Thoracic aorta (tissue), 2 donors: ENCODE measurements at regions not wholly inside any gene's neighbourhood (a gene's known extent, or its start where the extent isn't known, plus 50 kb on each side); places are given as distances from the start of the nearest gene placed in this dataset.

Experiments used
- ATAC-seq: fragments of 150-250 bp; one replicate; pipeline ENCODE4 v1.8.0; 2017; ENCODE audit warnings: low read depth; ENCODE audit not compliant: insufficient number of reproducible peaks, low FRiP score
- DNase-seq: peaks from one replicate; pipeline ENCODE4 v3.0.0-alpha.2; 2020; ENCODE audit warnings: low spot score
- H3K27ac ChIP-seq, 2 donors: fragments of 200-600 bp; sonication (generic); 1 replicate in 1 of 2; 2 replicates in 1 of 2; pipeline ENCODE4 v1.5.1; 2016; ENCODE audit warnings: mild to moderate bottlenecking in 2 of 2, moderate library complexity in 2 of 2
- H3K27me3 ChIP-seq: fragments of 200-600 bp; sonication (generic); replicated peaks from 2 replicates; pipeline ENCODE4 v1.6.0; 2016; ENCODE audit warnings: mild to moderate bottlenecking; ENCODE audit not compliant: insufficient read depth
- H3K36me3 ChIP-seq: fragments of 200-600 bp; sonication (generic); one replicate; pipeline ENCODE4 v1.5.1; 2016
- H3K4me1 ChIP-seq, 2 donors: fragments of 200-600 bp; sonication (generic); 1 replicate in 1 of 2; 2 replicates in 1 of 2; pipeline versions ENCODE4 v1.5.1 to v1.6.0; 2016; ENCODE audit warnings: low read depth in 2 of 2, mild to moderate bottlenecking in 1 of 2; ENCODE audit not compliant: control insufficient read depth in 1 of 2
- H3K4me3 ChIP-seq: fragments of 200-600 bp; sonication (generic); 2 replicates; pipeline ENCODE4 v1.5.1; 2016; ENCODE audit warnings: mild to moderate bottlenecking
- H3K9me3 ChIP-seq: fragments of 200-600 bp; sonication (generic); 2 replicates; pipeline ENCODE4 v1.5.1; 2016
- TF ChIP-seq, protein P1 (sequence below): fragments of 200-600 bp; sonication (generic); IDR thresholded peaks from one replicate; pipeline ENCODE4 v1.5.1; 2019; ENCODE audit warnings: antibody characterized with exemption

DNA sequence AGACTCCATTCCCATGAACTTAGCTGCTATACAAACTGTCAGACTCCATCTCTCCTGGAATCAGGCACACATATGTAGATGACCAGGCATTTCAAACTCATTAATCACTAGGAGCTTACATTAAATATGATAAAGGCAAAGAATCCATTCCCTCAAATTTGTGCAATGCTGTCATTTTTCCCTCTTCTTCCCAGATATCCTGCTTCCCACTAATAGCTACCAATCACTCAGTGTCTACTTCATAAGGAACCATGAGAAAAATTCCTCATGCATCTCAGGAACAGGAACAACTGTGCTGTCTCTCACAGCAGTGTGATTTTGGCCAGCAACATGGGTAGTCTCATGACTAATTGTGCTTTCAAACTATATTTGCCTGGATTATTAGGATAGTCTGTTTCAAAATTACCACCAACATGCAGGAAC is 133.9 kb downstream of the DKK1 start:
- Histone ChIP-seq H3K4me3 (no peak overlapping the region), H3K27ac (no peak overlapping the region), H3K36me3 (no peaks in the 10 kb centered on the region), H3K27me3 (no peaks in the 10 kb centered on the region), H3K9me3 (no peaks in the 10 kb centered on the region), H3K4me1 (peaks cover 11 to 13% of the 10 kb centered on the region in 2 donors)
- TF ChIP-seq, protein P1, sequence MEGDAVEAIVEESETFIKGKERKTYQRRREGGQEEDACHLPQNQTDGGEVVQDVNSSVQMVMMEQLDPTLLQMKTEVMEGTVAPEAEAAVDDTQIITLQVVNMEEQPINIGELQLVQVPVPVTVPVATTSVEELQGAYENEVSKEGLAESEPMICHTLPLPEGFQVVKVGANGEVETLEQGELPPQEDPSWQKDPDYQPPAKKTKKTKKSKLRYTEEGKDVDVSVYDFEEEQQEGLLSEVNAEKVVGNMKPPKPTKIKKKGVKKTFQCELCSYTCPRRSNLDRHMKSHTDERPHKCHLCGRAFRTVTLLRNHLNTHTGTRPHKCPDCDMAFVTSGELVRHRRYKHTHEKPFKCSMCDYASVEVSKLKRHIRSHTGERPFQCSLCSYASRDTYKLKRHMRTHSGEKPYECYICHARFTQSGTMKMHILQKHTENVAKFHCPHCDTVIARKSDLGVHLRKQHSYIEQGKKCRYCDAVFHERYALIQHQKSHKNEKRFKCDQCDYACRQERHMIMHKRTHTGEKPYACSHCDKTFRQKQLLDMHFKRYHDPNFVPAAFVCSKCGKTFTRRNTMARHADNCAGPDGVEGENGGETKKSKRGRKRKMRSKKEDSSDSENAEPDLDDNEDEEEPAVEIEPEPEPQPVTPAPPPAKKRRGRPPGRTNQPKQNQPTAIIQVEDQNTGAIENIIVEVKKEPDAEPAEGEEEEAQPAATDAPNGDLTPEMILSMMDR: no peak
- no peak for DNase-seq
- no peak for ATAC-seq

- H3K27me3 ChIP-seq: no peaks in the 10 kb centered on the region
- DNase-seq (no peak), ATAC-seq (no peak)
- no peak overlapping the region for H3K27ac ChIP-seq
- no peak overlapping the region for H3K4me3 ChIP-seq
- TF ChIP-seq, protein P1: no peak
- H3K9me3 ChIP-seq: no peaks in the 10 kb centered on the region
- H3K4me1 ChIP-seq: no peaks in the 10 kb centered on the region
- no peaks in the 10 kb centered on the region for H3K36me3 ChIP-seq
These were observed 136.7 kb downstream of the DKK1 start for GRCh38 chr10:52450762-52451291.

DNA sequence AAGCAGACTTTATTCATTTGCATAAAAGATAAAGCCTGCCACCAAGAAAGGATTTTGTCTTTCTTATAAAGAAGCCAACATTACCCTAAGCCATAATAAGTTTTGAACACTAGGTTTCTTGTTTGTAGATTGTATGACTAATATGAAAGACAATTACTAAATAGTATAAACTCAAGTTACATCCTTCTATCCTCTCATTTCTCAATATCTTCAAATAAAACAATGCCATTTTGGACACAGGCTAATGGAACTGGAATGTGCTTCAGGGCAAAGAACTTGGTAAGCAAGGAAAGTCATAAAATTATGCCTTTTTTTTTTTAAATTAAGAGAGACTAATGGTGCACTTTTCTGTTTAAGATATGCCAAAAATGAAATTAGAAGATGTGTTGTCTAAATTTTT is 137.7 kb downstream of the DKK1 start:
- DNase-seq (no peak), ATAC-seq (no peak)
- TF ChIP-seq, protein P1: no peak
- no peaks in the 10 kb centered on the region for H3K27me3 ChIP-seq
- no peaks in the 10 kb centered on the region for H3K4me1 ChIP-seq
- no peak overlapping the region for H3K27ac ChIP-seq
- H3K36me3 ChIP-seq: no peaks in the 10 kb centered on the region
- H3K4me3 ChIP-seq: no peak overlapping the region
- no peaks in the 10 kb centered on the region for H3K9me3 ChIP-seq

GRCh38 chr10:52452600-52453493 is 138.8 kb downstream of the DKK1 start:
- DNase-seq (no peak), ATAC-seq (no peak)
- Histone ChIP-seq H3K36me3 (no peaks in the 10 kb centered on the region), H3K4me1 (no peaks in the 10 kb centered on the region), H3K27ac (no peak overlapping the region), H3K9me3 (no peaks in the 10 kb centered on the region), H3K27me3 (no peaks in the 10 kb centered on the region), H3K4me3 (no peak overlapping the region)
- TF ChIP-seq, protein P1: no peak

DNA sequence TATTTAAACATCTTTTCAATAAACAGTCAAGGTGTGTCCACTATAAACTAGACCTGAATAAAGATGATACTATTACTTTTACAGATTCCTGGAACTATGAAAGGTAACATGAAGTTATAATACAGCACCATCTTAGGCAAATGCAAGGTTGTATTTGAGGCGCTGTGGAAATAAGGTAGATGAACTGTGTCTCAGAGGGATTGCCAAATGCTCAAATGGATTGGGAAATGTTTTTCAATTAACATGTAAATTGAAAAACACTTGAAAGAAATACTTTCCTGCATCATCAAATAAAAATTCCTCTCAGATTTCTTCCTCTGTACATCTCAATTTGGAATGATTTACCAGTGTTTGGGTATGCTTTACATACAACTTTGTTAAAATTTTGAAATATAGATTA is 139.4 kb downstream of the DKK1 start:
- H3K27ac ChIP-seq: no peak overlapping the region
- no peak overlapping the region for H3K4me3 ChIP-seq
- H3K27me3 ChIP-seq: no peaks in the 10 kb centered on the region
- DNase-seq: no peak
- no peak for ATAC-seq
- TF ChIP-seq, protein P1: no peak
- H3K36me3 ChIP-seq: no peaks in the 10 kb centered on the region
- H3K9me3 ChIP-seq: no peaks in the 10 kb centered on the region
- H3K4me1 ChIP-seq: no peaks in the 10 kb centered on the region
